Neural progenitor cell (in vitro differentiated cells): ENCODE measurements at regions not wholly inside any gene's neighbourhood (a gene's known extent, or its start where the extent isn't known, plus 50 kb on each side); places are given as distances from the start of the nearest gene placed in this dataset.

ENCODE experiments used
- DNase-seq: peaks from one replicate; pipeline ENCODE4 v3.0.0-alpha.2; 2016; ENCODE audit warnings: low spot score
- H2AFZ ChIP-seq: fragments of 200-600 bp; sonication (generic); replicated peaks from 2 replicates; pipeline ENCODE4 v1.6.1; 2016; ENCODE audit warnings: antibody characterized with exemption
- H3F3A ChIP-seq: fragments of 200-600 bp; sonication (generic); 2 replicates; pipeline ENCODE4 v1.6.1; 2016; ENCODE audit warnings: antibody characterized with exemption, low read depth
- H3K27ac ChIP-seq: fragments of 200-600 bp; sonication (generic); 2 replicates; pipeline ENCODE4 v1.5.1; 2016; ENCODE audit warnings: mild to moderate bottlenecking
- H3K27me3 ChIP-seq: fragments of 200-600 bp; sonication (generic); 2 replicates; pipeline ENCODE4 v1.6.1; 2016; ENCODE audit warnings: mild to moderate bottlenecking, moderate library complexity
- H3K36me3 ChIP-seq: fragments of 200-600 bp; sonication (generic); 2 replicates; pipeline ENCODE4 v1.5.1; 2016
- H3K4me1 ChIP-seq: fragments of 200-600 bp; sonication (generic); 2 replicates; pipeline ENCODE4 v1.6.1; 2016; ENCODE audit warnings: mixed run types
- H3K4me2 ChIP-seq: fragments of 200-600 bp; sonication (generic); 2 replicates; pipeline ENCODE4 v1.6.1; 2016
- H3K4me3 ChIP-seq: fragments of 200-600 bp; sonication (generic); 2 replicates; pipeline ENCODE4 v1.5.1; 2016
- H3K79me2 ChIP-seq: fragments of 200-600 bp; sonication (generic); 2 replicates; pipeline ENCODE4 v1.6.1; 2016; ENCODE audit warnings: low read depth
- H3K9ac ChIP-seq: fragments of 200-600 bp; sonication (generic); 2 replicates; pipeline ENCODE4 v1.6.1; 2016
- H3K9me3 ChIP-seq: fragments of 200-600 bp; sonication (generic); 2 replicates; pipeline ENCODE4 v1.5.1; 2016; ENCODE audit warnings: low read depth
- H4K20me1 ChIP-seq: fragments of 200-600 bp; sonication (generic); 2 replicates; pipeline ENCODE4 v1.6.1; 2016; ENCODE audit warnings: low read depth
- H3K27ac Mint-ChIP-seq: 3 replicates; pipeline ENCODE4 v1.8.0; 2021; ENCODE audit warnings: mixed read lengths
- H3K27me3 Mint-ChIP-seq: 2 replicates; pipeline ENCODE4 v1.8.0; 2022; ENCODE audit warnings: low read depth, mild to moderate bottlenecking, inconsistent platforms, moderate library complexity, mixed read lengths; ENCODE audit not compliant: insufficient read depth
- H3K36me3 Mint-ChIP-seq: 3 replicates; pipeline ENCODE4 v1.8.0; 2021; ENCODE audit warnings: mixed read lengths
- H3K4me1 Mint-ChIP-seq: 3 replicates; pipeline ENCODE4 v1.8.0; 2021; ENCODE audit warnings: mixed read lengths
- H3K4me3 Mint-ChIP-seq: 3 replicates; pipeline ENCODE4 v1.8.0; 2021; ENCODE audit warnings: mild to moderate bottlenecking, moderate library complexity, mixed read lengths
- H3K9me3 Mint-ChIP-seq: 3 replicates; pipeline ENCODE4 v1.8.0; 2020; ENCODE audit warnings: mixed read lengths
- EZH2 ChIP-seq: fragments of 200-600 bp; sonication (generic); IDR thresholded peaks from 2 replicates; pipeline ENCODE4 v1.6.1; 2017; ENCODE audit warnings: antibody characterized with exemption, mild to moderate bottlenecking, moderate library complexity
- EZH2phosphoT487 ChIP-seq: fragments of 200-600 bp; sonication (generic); IDR thresholded peaks from 2 replicates; pipeline ENCODE4 v1.6.1; 2017; ENCODE audit warnings: antibody characterized with exemption
- TF ChIP-seq, protein P1 (sequence below): fragments of 200-600 bp; sonication (generic); IDR thresholded peaks from 2 replicates; pipeline ENCODE4 v1.5.1; 2017; ENCODE audit warnings: antibody characterized with exemption, mild to moderate bottlenecking

DNA sequence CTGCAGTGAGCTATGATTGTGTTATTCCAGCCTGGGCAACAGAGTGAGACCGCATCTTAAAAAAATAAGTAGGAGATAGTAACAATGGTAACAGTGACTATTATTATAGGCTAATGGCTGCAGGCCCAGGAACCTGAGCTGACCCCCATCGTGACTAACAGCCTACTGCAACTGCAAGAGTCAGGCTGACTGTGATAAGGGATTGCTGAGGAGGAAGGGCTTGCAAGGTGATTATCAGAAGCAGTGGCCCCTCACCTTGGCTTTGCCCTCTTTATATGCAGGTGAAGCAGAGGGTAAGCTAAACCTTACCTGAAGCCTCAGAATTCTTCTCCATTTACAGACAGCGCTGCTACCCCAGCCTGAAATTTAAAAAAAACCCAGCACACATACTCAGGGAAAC is 83.9 kb upstream of the SDK1 start:
- no peaks in the 10 kb centered on the region for H3K27me3 ChIP-seq
- DNase-seq: no peak
- H4K20me1 ChIP-seq: no peaks in the 10 kb centered on the region
- no peak overlapping the region for H3K4me2 ChIP-seq
- peaks cover 17% of the 10 kb centered on the region for H3K4me1 Mint-ChIP-seq
- no peaks in the 10 kb centered on the region for H3K79me2 ChIP-seq
- no peaks in the 10 kb centered on the region for H3K27me3 Mint-ChIP-seq
- H3K27ac Mint-ChIP-seq: no peak overlapping the region
- no peak overlapping the region for H2AFZ ChIP-seq
- no peaks in the 10 kb centered on the region for H3K9me3 Mint-ChIP-seq
- TF ChIP-seq, protein P1, sequence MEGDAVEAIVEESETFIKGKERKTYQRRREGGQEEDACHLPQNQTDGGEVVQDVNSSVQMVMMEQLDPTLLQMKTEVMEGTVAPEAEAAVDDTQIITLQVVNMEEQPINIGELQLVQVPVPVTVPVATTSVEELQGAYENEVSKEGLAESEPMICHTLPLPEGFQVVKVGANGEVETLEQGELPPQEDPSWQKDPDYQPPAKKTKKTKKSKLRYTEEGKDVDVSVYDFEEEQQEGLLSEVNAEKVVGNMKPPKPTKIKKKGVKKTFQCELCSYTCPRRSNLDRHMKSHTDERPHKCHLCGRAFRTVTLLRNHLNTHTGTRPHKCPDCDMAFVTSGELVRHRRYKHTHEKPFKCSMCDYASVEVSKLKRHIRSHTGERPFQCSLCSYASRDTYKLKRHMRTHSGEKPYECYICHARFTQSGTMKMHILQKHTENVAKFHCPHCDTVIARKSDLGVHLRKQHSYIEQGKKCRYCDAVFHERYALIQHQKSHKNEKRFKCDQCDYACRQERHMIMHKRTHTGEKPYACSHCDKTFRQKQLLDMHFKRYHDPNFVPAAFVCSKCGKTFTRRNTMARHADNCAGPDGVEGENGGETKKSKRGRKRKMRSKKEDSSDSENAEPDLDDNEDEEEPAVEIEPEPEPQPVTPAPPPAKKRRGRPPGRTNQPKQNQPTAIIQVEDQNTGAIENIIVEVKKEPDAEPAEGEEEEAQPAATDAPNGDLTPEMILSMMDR: no peak
- no peak for TF ChIP-seq EZH2
- TF ChIP-seq EZH2phosphoT487: no peak
- no peaks in the 10 kb centered on the region for H3F3A ChIP-seq
- no peaks in the 10 kb centered on the region for H3K9me3 ChIP-seq
- no peak overlapping the region for H3K4me3 Mint-ChIP-seq
- no peak overlapping the region for H3K4me3 ChIP-seq
- no peak overlapping the region for H3K27ac ChIP-seq
- no peaks in the 10 kb centered on the region for H3K36me3 Mint-ChIP-seq
- peaks cover 12% of the 10 kb centered on the region for H3K4me1 ChIP-seq
- no peak overlapping the region for H3K9ac ChIP-seq
- no peaks in the 10 kb centered on the region for H3K36me3 ChIP-seq

DNA sequence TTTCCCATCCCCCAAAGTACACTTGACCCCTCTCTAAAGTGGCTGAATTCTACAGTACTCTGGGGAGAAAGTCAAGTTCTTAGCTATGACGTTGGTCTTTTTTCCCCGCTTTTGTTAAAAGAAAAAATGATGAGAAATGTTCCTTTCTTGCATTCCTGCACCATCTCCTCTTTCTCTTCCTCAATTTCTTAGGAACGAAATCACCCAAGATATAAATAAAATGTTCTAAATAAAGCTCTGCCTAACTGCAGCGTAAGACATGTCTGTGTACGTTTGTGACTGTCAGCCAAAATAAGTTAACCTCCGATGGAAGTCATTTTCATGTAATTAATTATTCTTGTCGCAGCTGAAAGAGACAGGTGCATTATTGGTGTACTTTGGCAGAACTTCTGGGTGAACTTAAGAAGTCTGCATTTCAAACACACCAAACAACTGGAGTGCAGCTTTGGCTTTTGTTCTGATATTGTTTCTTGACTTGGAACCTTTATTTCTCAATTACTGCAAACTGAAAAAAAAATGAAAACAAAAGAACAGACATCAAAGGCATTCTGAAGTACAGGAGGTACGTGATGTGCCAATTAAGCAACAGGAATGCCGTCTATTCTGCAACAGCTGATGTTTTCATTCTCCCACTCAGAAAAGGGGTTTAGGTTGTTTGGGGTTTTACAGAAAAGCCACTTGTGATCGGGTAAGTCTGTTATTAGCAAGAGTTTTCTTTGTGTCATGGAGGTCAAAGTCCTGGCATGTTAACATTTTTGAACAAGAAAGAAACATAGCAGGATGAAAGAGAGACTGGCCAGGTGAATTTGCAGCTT is 82.4 kb upstream of the SDK1 start:
- Histone ChIP-seq H3K4me3 (no peak overlapping the region), H4K20me1 (no peaks in the 10 kb centered on the region), H3K9me3 (no peaks in the 10 kb centered on the region), H3K27me3 (no peaks in the 10 kb centered on the region), H3K4me2 (no peak overlapping the region), H3K36me3 (no peaks in the 10 kb centered on the region), H2AFZ (no peak overlapping the region), H3K27ac (no peak overlapping the region), H3K4me1 (peaks cover 12% of the 10 kb centered on the region), H3K79me2 (no peaks in the 10 kb centered on the region), H3F3A (no peaks in the 10 kb centered on the region), H3K9ac (no peak overlapping the region)
- Mint-ChIP-seq H3K27ac (no peak overlapping the region), H3K27me3 (no peaks in the 10 kb centered on the region), H3K36me3 (no peaks in the 10 kb centered on the region), H3K4me1 (peaks cover 17% of the 10 kb centered on the region), H3K4me3 (no peak overlapping the region), H3K9me3 (no peaks in the 10 kb centered on the region)
- DNase-seq: peak; percentile 12
- TF ChIP-seq, protein P1: no peak
- no peak for TF ChIP-seq EZH2
- TF ChIP-seq EZH2phosphoT487: no peak

DNA sequence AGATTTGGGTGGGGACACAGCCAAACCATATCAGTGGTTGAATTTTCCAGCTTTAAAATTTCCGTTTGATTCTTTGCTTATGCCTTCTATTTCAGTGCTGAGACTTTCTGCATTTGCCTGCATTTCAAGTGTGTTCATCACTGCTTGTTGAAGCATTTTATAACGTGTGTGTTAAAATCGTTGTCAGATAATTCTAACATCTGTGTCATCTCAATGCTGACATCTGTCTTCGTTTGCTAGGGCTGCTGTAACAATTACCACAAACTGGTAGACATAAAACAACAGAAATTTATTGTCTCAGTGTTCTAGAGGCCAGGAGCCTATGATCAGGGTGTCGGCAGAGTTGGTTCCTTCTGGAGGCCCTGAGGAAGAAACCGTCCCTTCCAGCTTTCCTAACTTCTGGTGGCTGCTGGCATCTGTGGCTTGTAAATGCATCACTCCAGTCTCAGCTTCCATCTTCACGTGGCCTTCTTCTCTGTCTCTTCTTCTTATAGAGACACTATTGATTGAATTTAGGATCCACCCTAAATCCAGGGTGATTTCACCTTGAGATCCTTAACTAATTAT is 71.1 kb upstream of the SDK1 start:
- H3K36me3 ChIP-seq: no peaks in the 10 kb centered on the region
- no peaks in the 10 kb centered on the region for H3K27me3 ChIP-seq
- H3F3A ChIP-seq: no peaks in the 10 kb centered on the region
- H3K9me3 Mint-ChIP-seq: peaks cover 20% of the 10 kb centered on the region
- no peak overlapping the region for H3K27ac ChIP-seq
- no peak overlapping the region for H3K9ac ChIP-seq
- no peak for DNase-seq
- H2AFZ ChIP-seq: no peak overlapping the region
- TF ChIP-seq EZH2 (no peak), EZH2phosphoT487 (no peak)
- TF ChIP-seq, protein P1: no peak
- no peaks in the 10 kb centered on the region for H4K20me1 ChIP-seq
- peaks cover 2% of the 10 kb centered on the region for H3K27me3 Mint-ChIP-seq
- no peaks in the 10 kb centered on the region for H3K9me3 ChIP-seq
- no peak overlapping the region for H3K4me3 Mint-ChIP-seq
- H3K4me2 ChIP-seq: no peak overlapping the region
- H3K27ac Mint-ChIP-seq: no peak overlapping the region
- H3K79me2 ChIP-seq: no peaks in the 10 kb centered on the region
- H3K36me3 Mint-ChIP-seq: peaks cover 3% of the 10 kb centered on the region
- no peak overlapping the region for H3K4me3 ChIP-seq
- H3K4me1 Mint-ChIP-seq: no peaks in the 10 kb centered on the region
- H3K4me1 ChIP-seq: no peaks in the 10 kb centered on the region
